OCI-LY1 (cell line): ENCODE measurements at regions not wholly inside any gene's neighbourhood (a gene's known extent, or its start where the extent isn't known, plus 50 kb on each side); places are given as distances from the start of the nearest gene placed in this dataset.

Experiments used
- EZH2 ChIP-seq: fragments of 200-600 bp; sonication (generic), shearing (Covaris generic); IDR thresholded peaks from 2 replicates; pipeline ENCODE4 v1.8.0; 2017; ENCODE audit warnings: borderline replicate concordance, mixed run types, mild to moderate bottlenecking, antibody characterized with exemption, low read length, moderate library complexity, mixed read lengths
- TF ChIP-seq, protein P1 (sequence below): fragments of 200-600 bp; sonication (generic), shearing (Covaris generic); IDR thresholded peaks from 2 replicates; pipeline ENCODE4 v1.5.1; 2017; ENCODE audit warnings: mild to moderate bottlenecking, antibody characterized with exemption, low read length, moderate library complexity, mixed read lengths

DNA sequence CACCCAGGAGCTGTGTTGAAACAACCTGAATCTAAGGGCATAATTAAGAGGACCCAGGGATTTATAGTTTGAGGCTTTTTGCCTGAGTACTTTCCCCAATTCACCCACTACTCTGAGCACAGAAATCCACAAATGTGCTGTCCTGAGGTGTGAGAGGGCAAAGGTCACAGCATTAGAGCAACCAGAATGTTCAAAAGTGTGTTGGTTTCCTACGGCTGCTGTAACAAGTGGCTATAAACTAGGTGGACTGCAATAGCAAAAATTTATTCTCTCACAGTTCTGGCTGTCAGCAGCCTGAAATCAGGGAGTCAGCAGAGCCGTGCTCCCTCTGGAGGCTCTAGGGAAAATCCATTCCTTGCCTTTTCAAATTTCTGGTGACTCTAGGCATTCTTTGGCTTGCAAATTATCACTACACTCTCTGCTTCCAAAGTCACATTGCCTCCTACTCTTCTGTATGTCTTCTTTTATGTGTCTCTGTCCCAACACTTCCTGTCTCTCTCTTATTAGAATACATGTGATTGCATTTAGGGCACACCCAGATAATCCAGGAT is 91.4 kb upstream of the TACR1 start:
- TF ChIP-seq, protein P1, sequence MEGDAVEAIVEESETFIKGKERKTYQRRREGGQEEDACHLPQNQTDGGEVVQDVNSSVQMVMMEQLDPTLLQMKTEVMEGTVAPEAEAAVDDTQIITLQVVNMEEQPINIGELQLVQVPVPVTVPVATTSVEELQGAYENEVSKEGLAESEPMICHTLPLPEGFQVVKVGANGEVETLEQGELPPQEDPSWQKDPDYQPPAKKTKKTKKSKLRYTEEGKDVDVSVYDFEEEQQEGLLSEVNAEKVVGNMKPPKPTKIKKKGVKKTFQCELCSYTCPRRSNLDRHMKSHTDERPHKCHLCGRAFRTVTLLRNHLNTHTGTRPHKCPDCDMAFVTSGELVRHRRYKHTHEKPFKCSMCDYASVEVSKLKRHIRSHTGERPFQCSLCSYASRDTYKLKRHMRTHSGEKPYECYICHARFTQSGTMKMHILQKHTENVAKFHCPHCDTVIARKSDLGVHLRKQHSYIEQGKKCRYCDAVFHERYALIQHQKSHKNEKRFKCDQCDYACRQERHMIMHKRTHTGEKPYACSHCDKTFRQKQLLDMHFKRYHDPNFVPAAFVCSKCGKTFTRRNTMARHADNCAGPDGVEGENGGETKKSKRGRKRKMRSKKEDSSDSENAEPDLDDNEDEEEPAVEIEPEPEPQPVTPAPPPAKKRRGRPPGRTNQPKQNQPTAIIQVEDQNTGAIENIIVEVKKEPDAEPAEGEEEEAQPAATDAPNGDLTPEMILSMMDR = no peak
- no peak for TF ChIP-seq EZH2
